ENCODE measurements at regions not wholly inside any gene's neighbourhood (a gene's known extent, or its start where the extent isn't known, plus 50 kb on each side); places are given as distances from the start of the nearest gene placed in this dataset.
A peak's percentile ranks its signal among the peaks of the same experiment; 100 is the strongest.

GRCh38 chr6:22473991-22474682, 95.2 kb upstream of the HDGFL1 start:
- TF ChIP-seq CTCF (IDR thresholded peaks at IDR 0.05; ENCODE audit: control insufficient read depth, insufficient read depth, low read depth, low read length, missing control alignments): no peak
- no peak overlapping the region for H3K4me3 ChIP-seq (ENCODE audit: control insufficient read depth, low read depth, low read length)
- DNase-seq (ENCODE audit: low read depth): no peak

- peak; percentile 2 for DNase-seq (ENCODE audit: low read depth)
- H3K4me3 ChIP-seq (ENCODE audit: control insufficient read depth, low read depth, low read length): no peak overlapping the region
- no peak for TF ChIP-seq CTCF (IDR thresholded peaks at IDR 0.05; ENCODE audit: control insufficient read depth, insufficient read depth, low read depth, low read length, missing control alignments)
Measured at GRCh38 chr6:22476811-22477390, 92.5 kb upstream of the HDGFL1 start.

DNA sequence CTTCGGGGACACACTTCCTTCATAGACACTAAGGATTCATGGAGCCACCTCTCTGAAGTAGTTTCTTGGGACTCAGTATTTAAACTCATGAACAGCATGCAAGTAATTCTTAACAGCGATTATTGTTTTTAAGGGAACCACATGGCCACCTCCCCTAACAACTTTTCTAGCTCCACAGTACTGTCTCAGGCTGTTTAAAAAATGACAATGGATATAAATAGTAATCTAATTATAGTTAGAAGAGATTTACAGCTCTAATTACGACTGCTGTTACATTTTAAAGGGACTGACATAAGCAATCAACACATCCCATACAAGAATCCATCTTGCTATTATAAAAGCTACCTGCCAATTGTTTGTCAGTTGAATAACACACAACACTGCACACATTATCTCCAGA, 72.1 kb upstream of the HDGFL1 start:
- no peak overlapping the region for H3K4me3 ChIP-seq (ENCODE audit: control insufficient read depth, low read depth, low read length)
- TF ChIP-seq CTCF (IDR thresholded peaks at IDR 0.05; ENCODE audit: control insufficient read depth, insufficient read depth, low read depth, low read length, missing control alignments): no peak
- DNase-seq (ENCODE audit: low read depth): no peak

DNA sequence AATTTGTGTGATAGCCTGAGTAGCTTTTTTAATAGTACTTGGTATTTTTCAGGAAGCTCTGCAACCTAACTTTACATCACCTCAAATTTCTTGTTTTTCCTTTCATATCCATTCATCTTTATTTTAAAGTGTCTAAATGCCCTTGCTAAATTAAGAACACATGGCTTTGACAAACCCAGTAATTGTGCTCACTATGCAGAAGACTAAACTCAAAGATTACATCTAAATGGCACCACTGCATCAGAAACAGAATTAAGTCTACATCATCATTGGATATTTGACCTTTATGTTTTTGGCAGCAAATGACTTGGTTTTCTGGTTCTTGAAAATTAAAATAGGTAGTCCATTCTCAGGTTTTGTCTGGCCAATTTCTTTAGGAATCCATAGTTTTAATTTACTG, 69.6 kb upstream of the HDGFL1 start:
- no peak overlapping the region for H3K4me3 ChIP-seq (ENCODE audit: control insufficient read depth, low read depth, low read length)
- no peak for DNase-seq (ENCODE audit: low read depth)
- TF ChIP-seq CTCF (IDR thresholded peaks at IDR 0.05; ENCODE audit: control insufficient read depth, insufficient read depth, low read depth, low read length, missing control alignments): no peak

DNA sequence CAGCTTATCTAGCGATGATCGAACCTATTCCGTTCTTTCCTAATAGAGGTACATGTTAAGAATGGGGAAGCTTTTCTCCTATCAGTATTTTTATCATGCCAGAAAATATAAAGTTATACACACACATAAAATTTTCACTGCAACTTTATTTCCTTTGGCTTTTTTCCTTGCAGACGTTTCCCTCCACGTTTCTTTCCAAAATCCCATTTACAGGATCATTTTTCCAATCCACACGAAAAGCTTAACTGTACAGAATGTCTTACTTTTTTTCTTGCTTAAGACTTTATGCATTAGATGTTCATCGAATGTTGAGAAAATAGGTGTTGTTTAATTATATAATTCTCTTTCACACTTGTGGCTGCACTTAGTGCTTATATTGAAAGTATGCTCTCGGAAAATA, 62.9 kb upstream of the HDGFL1 start:
- TF ChIP-seq CTCF (IDR thresholded peaks at IDR 0.05; ENCODE audit: control insufficient read depth, insufficient read depth, low read depth, low read length, missing control alignments): no peak
- H3K4me3 ChIP-seq (ENCODE audit: control insufficient read depth, low read depth, low read length): no peak overlapping the region
- no peak for DNase-seq (ENCODE audit: low read depth)

DNA sequence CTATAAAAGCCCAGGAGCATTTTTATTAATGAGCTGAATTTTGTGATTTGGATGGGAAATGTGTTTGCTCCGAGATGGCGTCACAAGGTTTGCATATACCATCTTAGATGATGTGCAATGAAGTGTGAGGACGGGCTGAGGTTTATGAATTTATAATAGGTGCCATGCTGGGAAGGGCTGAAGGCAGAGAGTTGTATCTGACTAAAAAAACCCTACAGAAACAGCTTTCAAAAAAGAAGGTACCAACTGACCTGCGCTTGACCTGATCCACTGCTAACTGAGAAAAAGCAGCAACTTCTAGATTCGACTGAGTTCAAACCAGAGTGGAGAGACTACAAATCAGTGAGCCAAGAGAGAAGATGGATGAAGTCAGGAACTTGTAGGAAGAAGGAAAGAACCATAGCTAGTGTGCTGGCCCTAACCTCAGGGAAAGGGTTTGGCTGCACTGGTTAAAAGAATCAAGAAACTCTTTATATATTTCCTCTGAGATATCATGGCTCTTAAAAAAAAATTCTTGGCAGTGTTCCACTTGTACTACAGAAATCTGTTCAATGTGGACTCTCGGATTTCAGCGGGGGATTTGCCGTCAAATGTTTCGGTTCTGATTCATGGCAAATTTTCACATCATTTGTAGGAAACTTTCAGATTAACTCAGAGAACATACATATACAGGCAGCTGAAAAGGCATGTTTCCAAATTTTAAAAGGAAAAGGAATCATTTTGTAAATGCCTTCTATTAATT, 56.5 kb upstream of the HDGFL1 start:
- H3K4me3 ChIP-seq (ENCODE audit: control insufficient read depth, low read depth, low read length): no peak overlapping the region
- no peak for DNase-seq (ENCODE audit: low read depth)
- no peak for TF ChIP-seq CTCF (IDR thresholded peaks at IDR 0.05; ENCODE audit: control insufficient read depth, insufficient read depth, low read depth, low read length, missing control alignments)

Measured in AG09309 (cell line).